ENCODE measurements at regions not wholly inside any gene's neighbourhood (a gene's known extent, or its start where the extent isn't known, plus 50 kb on each side); places are given as distances from the start of the nearest gene placed in this dataset.

- TF ChIP-seq CTCF (conservative IDR thresholded peaks at IDR 0.05) (no peak), EZH2 (IDR thresholded peaks at IDR 0.05; ENCODE audit: low read depth) (no peak)
Observed at GRCh38 chr2:102871707-102872106, 109.9 kb downstream of the TMEM182 start.
